GOT3 (cell line): ENCODE measurements at regions not wholly inside any gene's neighbourhood (a gene's known extent, or its start where the extent isn't known, plus 50 kb on each side); places are given as distances from the start of the nearest gene placed in this dataset.
"Not testable (repeated sequence)": the region's sequence is repeated elsewhere in the genome, so short reads cannot be mapped to it uniquely, and the experiment has no call there.

Experiments
- DNase-seq: peaks from one replicate; lab custom pipeline; 2025; ENCODE audit warnings: mixed read lengths; lab: John Stamatoyannopoulos, UW

DNA sequence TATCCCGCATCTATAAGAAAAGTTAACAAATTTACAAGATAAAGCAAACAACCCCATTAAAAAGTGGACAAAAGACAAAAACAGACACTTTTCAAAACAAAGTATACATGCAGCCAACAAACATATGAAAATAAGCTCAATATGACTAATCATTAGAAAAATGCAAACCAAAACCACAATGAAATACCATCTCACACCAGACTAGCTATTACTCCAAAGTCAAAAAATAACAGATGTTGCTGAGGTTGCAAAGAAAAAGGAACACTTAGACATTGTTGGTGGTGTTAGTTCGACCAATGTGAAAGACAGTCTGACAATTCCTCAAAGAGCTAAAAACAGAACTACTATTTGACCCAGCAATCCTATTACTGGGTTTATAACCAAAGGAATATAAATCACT, 968.6 kb upstream of the USP15 start:
- no peak for DNase-seq

DNA sequence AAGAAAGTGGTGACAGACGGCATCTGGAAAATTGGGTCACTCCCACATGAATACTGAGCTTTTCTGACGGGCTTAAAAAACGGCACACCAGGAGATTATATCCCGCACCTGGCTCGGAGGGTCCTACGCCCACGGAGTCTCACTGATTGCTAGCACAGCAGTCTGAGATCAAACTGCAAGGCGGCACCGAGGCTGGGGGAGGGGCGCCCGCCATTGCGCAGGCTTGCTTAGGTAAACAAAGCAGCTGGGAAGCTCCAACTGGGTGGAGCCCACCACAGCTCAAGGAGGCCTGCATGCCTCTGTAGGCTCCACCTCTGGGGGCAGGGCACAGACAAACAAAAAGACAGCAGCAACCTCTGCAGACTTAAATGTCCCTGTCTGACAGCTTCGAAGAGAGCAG, 966.2 kb upstream of the USP15 start:
- not testable (repeated sequence) for DNase-seq

DNA sequence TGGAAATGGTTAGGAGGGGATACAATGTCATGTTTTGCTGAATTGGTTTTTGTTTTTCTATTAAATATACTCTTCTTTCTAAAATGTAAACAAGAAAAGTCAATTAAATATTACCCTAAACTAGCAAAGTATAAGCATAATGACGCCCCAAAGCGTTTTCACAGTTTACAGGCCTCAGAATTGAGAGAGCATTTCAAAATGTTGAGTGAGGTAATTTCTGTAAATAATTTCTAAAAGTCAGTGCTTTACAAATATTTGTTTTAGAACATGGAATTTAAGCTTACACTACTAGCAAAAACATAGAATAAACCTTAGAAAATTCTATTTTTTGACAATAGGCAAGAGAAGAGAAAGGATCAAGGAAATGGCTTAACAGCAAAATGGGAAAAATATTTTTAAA, 958.4 kb upstream of the USP15 start:
- no peak for DNase-seq

DNA sequence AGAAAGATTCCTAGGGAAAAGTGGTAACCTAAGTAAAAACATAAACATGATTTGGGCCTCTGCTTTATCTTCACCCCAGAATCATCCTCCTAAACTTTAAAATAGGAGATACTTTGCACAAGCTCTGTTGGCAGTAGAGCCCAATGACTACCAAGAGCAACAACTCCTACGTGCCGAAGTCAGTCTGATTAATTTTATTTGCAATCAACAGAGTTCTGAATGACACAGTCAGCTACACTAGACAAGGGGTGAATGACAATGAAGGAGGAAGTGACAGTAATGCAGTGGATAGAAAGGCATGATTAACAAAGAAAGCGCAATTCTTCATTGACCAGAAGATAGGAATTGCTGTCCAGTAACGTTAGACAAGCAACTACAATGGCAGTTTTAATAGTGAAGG, 957.9 kb upstream of the USP15 start:
- DNase-seq = no peak

DNA sequence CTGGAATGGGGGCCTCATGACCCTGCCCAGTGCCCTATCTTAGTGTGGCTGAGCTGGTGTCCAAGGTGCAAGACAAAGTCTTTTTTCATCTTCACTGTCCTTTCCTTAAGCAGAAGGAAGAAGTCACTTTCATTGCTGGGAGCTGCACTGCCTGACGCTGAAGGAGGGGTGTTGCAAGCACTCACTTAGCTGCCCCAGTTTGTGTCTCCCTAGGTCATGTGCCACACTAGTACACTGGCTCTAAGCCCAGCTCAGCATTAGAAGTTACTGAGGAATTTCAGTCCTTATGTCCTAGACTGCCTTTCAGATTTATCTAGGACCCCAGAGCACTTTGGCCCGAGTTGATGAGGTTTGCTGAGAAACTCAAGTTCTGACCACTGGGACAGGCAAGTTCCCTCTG, 952.0 kb upstream of the USP15 start:
- DNase-seq = no peak

DNA sequence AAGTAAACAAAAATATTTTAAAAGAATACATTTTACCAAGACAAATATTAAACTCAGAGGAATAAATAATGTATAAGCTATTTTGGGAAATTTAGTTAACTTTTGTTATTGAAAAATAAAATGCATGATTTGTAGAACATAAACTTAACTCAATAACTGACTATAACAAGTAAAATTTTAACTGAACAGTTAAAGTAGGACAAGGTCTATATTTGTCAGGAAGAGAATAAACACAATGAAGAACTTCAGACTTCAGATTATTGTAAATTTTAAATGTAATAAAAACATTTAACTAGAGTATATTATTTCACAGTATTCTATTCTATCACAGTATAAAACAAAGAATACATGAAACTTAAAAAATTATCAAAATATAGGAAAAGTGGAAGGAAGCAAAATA, 948.8 kb upstream of the USP15 start:
- DNase-seq = no peak

DNA sequence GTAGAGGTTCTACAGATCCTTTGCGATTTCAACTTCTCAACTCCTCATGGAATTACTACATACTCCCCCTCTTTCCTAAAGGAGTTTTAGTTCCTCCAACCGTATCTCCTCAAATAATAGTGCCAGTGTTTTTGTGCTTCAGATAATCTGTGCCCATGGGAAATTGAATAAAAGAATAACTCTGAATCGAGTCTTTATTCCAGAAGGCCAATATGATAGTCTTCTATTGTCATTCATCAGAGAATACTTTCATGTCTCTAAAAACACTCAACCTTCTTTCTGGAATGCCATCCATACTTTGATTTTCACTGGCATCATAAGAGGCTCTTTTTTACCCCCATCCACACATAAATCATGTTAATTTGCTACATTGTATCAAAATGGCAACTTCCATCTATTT, 911.3 kb upstream of the USP15 start:
- DNase-seq = no peak

DNA sequence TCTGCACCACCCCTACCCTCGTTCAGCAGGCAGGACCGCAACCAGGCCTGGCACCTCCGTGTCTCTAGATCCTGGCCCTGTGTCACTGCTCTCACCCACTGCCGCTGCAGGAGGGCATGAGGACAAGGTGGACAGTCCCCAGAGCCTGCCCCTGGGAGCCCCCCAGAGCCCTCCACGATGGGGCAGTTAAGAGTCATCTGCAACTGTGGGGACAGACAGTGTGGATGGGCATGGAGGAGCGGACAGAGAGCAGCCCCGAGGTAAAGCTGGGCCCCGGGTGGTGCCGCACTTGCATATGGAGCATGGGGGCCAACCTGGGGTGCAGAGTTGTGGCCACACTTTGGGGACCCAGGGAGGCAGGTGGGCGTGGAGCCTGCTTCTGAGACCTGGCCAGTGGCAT, 905.1 kb upstream of the USP15 start:
- no peak for DNase-seq

DNA sequence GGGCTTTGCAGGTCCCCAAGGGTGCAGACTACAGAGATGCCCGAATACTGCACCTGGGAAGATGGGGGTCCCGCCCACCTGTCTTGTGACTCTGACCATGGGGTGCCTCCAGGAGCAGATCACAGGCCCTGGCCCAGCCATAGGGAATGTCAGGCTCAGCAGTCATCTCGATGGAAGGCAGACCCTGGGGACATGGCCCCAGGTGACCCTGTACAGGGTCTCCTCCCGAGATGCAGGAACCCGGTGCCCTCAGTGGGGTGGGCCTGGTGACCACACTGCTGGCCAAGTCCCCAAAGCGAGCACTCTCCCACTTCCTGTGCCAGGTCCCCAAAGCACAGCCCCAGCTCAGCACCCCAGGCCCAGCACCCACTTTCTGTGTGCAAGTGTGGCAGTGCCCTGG, 903.7 kb upstream of the USP15 start:
- no peak for DNase-seq

DNA sequence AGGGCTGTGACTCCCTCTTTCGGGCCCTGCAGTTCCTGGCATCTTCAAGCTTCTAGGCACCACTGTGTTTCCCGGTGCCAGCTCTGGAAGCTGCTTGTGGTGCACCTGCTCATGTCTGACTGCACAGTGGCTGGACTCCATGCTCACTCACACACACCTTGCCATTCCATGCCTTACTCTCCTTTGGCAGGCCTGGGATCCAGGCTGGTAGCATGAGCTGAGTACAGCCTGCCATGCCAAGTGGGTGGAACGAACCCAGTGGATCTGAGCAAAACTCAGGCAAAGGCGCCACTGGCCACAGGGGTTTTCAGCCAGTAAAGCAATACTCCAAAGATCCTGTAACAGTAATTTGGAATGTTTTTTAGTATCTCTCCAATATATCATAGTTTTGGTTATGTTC, 902.7 kb upstream of the USP15 start:
- no peak for DNase-seq

DNA sequence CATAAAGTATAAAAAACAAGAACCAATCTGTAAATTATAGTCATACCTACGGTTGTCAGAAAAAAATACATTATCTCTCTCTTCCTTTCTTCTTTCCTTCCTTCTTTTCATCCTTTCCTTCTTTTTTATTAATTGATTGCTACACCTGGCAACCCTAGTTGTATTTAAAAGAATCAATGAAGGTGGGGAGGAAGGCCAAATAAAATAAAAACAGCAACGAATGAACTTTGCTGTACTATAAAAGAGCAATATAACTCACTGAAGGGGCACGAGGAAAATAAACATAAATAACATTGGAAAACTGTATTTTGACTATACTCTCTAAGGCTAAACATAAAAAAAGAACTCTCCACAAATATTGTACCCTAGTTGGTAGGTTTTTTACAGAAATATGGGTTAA, 898.2 kb upstream of the USP15 start:
- no peak for DNase-seq

DNA sequence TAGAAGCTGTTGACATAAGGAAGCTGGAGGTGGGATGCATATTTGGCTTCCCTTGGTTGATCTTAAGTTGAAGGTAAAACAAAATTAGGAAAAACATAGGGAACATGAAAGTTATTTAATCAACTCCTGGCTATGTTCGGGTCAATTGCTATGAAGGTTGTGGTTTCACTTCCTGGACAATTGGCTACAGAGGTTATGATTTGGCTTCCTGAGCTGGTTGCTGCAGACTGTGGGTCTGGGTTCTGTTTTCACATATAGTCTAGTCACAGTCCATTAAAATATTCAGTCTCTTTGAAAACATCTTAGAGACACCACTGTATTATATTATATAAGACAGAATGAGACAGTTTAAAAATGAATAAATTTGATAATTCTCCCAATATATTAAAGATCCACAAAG, 895.2 kb upstream of the USP15 start:
- DNase-seq = no peak

DNA sequence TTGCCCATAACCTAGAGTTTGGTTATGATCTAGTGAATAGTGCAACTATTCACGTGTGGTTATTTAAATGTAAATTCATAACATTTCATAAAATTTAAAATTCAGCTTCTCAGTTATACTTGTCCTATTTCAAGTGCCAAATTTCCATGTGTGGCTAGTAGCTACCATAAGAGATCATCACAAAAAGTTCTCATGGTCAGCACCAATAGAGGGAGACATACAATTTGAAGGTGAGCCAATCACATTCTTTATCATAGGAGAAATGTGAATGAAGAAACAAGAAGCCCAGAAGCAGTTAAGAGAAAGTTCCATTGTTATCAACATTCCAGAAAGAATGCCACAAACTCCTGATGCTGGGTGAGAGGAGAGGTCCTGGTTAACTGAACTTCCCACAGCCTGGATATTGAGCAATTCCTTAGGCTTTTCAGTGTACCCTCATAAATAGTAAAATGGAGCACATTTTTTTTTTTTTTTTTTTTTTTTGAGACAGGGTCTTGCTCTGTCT, 892.9 kb upstream of the USP15 start:
- no peak for DNase-seq

DNA sequence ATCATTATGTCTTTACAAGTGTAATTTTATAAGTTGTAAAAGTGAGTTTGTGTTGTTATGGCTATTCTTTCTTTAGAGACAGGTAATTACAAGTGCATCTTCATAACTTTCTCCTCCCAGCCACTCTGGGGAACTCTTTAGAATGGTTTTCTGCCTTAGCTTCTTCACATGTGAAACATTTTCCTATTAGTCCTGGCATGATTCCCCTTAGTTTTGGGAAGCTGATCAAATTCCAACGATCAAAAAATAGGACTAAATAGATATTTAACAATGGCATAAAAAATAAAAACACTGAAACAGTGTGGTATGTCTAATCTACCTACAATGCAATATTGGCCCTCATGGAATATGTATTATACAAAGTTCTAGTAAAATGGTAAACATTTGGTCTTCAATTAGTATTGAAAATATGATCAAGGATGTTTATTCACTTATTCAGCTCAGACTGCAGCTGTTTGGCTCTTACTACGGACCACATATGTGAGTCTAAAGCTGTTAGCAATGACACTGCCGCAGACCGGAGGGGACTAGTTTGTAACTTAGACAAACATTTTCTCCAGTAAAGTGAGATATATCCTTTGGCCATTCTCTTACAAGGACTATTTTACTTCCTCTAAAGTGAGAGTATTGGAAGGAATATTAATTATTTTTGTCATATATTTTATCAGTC, 890.8 kb upstream of the USP15 start:
- no peak for DNase-seq

DNA sequence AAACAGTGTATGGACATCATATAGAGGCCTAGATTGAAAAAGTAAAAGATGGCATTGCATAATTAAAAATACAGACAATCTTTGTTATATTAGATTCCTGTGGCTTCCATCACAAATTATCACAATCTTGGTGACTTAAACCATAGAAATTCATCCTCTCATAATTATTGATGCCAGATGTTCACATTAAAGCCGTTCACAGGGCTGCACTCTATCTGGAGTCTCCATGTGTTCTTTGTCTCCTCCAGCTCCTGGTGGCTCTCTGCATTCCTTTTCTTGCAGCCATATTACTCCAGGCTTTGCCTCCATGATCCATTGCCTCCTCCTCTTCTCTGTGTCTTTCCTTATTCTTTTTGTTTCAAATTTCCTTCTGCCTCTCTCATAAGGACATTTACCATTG, 875.7 kb upstream of the USP15 start:
- DNase-seq = no peak

DNA sequence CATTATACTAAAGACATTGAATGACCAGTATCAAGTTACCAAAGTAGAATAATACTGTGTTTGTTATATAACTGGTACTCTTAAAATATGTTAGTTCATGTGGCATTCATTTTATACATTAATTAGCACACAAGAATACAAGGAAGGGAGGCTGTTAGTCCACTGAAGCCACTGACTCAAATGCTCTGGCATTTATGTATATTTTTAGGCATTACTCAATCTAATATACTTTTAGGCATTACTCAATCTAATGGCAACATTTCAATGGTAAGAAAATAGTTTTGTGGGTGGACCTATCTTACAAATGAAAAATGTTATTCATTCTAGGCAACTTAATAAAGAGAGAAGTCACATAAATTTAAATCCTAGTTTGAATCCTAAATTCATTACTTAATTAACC, 874.4 kb upstream of the USP15 start:
- DNase-seq = no peak

DNA sequence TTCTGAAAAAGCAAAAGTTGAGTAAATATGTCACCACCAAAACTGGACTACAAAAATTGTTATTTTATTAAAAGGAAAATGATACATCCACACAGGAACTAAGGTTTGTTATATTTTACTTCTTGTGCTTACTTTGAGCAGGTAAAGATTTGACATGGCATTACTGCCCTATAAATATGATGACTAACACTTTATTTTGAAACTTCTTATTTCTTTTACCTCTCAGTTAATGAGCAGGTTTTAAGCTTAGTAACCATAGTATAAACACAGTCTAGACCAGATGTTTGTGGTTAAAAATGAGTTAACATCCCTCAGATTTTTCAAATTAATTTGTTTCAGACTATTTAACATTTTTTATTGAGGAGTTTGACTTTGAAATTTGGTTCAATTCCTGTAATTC, 862.5 kb upstream of the USP15 start:
- no peak for DNase-seq

DNA sequence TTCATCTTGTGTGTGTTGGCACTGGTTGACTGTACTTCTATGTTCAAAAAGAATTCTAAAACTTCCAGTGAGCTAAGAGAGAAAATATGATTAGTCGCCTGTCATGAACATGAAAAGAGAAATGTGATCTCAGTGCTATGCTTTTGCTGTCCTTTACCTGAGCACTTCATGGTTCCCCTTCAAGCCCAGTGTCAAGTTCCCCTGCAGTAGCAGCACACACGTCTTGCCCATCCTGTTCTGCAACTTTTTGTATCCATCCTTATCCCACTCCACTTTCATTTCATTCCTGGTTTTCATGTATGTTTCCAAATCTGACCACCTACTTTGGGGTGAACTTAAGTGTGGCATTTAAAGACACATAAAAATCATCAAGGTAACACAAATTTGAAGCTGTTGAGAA, 848.0 kb upstream of the USP15 start:
- no peak for DNase-seq

DNA sequence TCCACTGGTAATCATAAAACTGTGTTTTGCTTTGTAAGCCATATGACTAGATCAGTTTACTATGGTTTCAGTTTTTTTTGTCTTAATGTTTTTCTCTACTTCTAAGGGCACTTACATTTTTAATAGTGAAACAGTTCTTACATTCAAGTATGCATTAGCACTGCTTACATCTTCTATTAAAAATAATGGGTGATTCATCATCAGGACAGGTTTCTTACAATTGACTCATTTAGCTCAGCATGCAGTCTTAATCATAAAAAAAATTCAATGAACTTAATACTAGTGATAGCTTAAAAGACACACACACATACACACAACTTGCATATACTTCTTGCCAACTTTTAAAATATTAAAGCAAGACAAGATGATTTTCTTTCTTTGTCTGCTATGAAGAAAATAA, 845.7 kb upstream of the USP15 start:
- no peak for DNase-seq

DNA sequence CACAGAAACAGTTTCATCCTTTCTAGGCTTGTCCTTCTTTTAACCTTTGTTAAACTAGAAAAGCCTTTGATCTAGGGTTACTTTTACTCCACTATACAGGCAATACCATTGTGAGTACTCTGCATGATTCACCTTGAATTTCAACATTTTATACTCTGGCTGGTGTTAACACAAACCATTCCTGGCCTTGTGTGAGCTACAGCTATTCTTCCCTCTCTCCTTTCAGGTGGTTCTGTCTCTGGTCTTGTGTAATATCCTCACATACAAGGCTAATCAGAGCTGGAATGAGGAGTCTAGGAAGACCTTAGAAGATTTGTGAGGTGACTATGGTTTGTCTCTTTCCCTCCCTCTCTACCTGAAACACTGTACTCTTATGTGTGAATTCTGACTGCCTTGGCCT, 837.4 kb upstream of the USP15 start:
- DNase-seq = no peak

DNA sequence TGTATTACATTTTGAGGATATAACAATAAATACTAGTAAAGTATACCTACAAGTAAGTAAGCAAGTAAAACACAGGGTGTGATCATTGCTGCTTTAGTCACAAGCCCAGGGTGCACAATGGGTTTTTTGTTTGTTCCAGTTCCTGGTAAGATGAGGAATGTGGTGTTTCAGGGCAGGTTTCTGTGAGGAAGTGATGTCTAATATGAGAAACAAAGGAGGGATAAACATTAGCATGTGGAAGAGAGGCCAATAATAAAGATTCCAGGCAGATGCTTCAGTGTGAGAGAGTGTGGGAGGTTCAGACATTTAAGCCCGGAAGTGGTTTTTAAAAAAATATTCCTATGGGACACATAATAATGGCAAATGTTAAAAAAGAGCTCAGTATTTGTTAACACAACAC, 808.1 kb upstream of the USP15 start:
- DNase-seq = no peak

DNA sequence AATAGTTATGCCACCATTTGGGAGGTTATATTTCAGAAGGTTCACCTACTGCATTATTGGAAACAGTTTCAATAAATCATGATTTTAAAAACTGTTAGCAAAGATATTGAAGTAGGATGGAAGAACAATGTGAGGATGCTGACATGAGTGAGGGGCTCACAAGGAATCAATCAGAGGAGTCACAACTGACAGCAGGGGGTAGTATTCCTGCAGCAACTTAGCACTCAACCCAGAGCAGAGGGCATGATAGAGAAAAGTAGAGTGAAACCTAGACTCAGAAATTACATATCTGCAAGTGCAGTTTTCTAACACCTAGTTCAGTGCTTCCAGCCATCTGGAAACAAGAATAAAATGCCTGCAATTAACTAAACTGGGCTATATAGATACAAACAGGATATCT, 772.5 kb upstream of the USP15 start:
- no peak for DNase-seq

DNA sequence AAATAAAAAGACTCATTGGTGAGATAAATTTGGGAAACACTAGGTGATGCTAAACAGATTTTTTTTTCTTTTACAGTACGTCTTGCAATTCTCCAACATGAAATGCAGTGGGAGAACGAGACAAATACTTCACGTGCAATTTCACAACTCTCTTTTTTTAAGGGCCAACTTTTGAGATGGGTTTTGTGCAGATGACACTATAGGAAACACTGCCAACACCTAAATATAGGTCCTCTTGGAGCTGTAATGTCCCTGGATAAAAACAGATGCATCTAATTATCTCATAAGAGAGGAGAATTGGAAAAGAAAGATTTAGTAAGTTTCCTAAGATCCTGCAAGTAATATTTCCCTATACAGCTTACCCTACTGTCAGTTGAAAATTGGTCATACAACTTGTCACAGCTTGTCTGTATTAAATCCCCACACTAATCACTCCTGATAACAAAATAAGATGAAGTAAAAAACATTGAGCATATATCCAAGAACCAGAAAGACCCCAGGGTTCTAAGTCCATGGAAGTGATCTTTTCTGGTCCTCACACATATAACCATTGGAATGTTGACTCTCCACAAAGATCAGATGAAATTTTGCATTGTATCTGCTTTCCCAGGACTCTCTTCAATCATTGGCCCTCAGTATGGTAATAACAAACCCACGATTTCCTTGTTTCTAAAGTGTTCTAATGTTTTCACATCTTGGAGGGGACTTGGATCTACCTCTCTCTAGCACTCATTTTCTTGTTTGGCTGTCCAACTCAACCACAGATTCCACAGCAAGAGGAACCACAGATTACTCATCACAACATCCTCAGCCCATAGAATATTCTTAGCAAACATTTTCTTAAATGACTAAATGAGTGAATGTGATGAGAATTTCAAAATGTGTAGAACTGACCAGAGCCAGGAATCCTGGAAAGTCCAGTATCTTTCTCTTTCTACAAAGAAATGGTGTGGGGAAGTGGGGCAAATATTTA, 769.4 kb upstream of the USP15 start:
- no peak for DNase-seq
